A673 (cell line): ENCODE measurements at regions not wholly inside any gene's neighbourhood (a gene's known extent, or its start where the extent isn't known, plus 50 kb on each side); places are given as distances from the start of the nearest gene placed in this dataset.

Experiments
- BruUV-seq: library from RNA; stranded (reverse); fragments of 400-500 nt; replicated peaks from 2 replicates; lab custom pipeline; 2021; lab: Mats Ljungman, UMichigan
- CTCF ChIA-PET: fragments of 300-600 bp; sonication (Branson Sonifier 250); formaldehyde crosslinking; loops from one replicate; lab custom pipeline; 2022; ENCODE audit warnings: antibody characterized with exemption; lab: Charles Lee
- POLR2A ChIA-PET: fragments of 300-600 bp; sonication (Branson Sonifier 250); formaldehyde crosslinking; loops from one replicate; lab custom pipeline; 2022; ENCODE audit warnings: antibody characterized with exemption; ENCODE audit not compliant: low non-redundant PET; lab: Charles Lee
- DNase-seq: peaks from one replicate; pipeline ENCODE4 v3.0.0-alpha.2; 2015; ENCODE audit warnings: low spot score
- H3K27ac ChIP-seq: fragments of 200-600 bp; sonication (generic); 2 replicates; pipeline ENCODE4 v1.5.1; 2016; ENCODE audit warnings: mixed run types, low read depth, mild to moderate bottlenecking, mixed read lengths, antibody characterized with exemption, low read length; ENCODE audit not compliant: poor library complexity, severe bottlenecking
- H3K27me3 ChIP-seq: fragments of 200-600 bp; sonication (generic); replicated peaks from 2 replicates; pipeline ENCODE4 v1.6.1; 2017; ENCODE audit warnings: mixed run types, low read depth, mild to moderate bottlenecking, mixed read lengths, antibody characterized with exemption, low read length; ENCODE audit not compliant: insufficient read depth, poor library complexity
- H3K36me3 ChIP-seq: fragments of 200-600 bp; sonication (generic); 2 replicates; pipeline ENCODE4 v1.6.1; 2016; ENCODE audit warnings: mixed run types, mild to moderate bottlenecking, mixed read lengths, antibody characterized with exemption, low read length; ENCODE audit not compliant: insufficient read depth, poor library complexity, severe bottlenecking
- H3K4me1 ChIP-seq: fragments of 200-600 bp; sonication (generic); 2 replicates; pipeline ENCODE4 v1.6.1; 2017; ENCODE audit warnings: mixed run types, mild to moderate bottlenecking, mixed read lengths, antibody characterized with exemption, low read length; ENCODE audit not compliant: insufficient read depth, poor library complexity, severe bottlenecking
- H3K4me3 ChIP-seq: fragments of 200-600 bp; sonication (generic); 2 replicates; pipeline ENCODE4 v1.5.1; 2016; ENCODE audit warnings: low read depth, mixed run types, mild to moderate bottlenecking, mixed read lengths, low read length; ENCODE audit not compliant: poor library complexity, severe bottlenecking
- H3K9me3 ChIP-seq: fragments of 200-600 bp; sonication (generic); 2 replicates; pipeline ENCODE4 v1.6.1; 2016; ENCODE audit warnings: mixed run types, low read depth, mild to moderate bottlenecking, mixed read lengths, antibody characterized with exemption, low read length; ENCODE audit not compliant: poor library complexity, severe bottlenecking
- CTCF ChIP-seq: fragments of 300-800, 200-600 bp; sonication (generic); conservative IDR thresholded peaks from 2 replicates; pipeline ENCODE4 v1.5.1; 2017; ENCODE audit warnings: low read depth, mild to moderate bottlenecking, antibody characterized with exemption, low read length, moderate library complexity, mixed read lengths
- EZH2 ChIP-seq: fragments of 200-600 bp; sonication (generic); IDR thresholded peaks from 2 replicates; pipeline ENCODE4 v1.6.1; 2017; ENCODE audit warnings: borderline replicate concordance, low read depth, mild to moderate bottlenecking, mixed read lengths, antibody characterized with exemption, low read length; ENCODE audit not compliant: poor library complexity, severe bottlenecking
- intact Hi-C: fragments of 100-400 bp; cut with micrococcal nuclease; formaldehyde crosslinking; loops from one replicate; pipeline ENCODE4 v1.10.0; 2022; ENCODE audit not compliant: unreplicated experiment

- Histone ChIP-seq H3K9me3 (no peaks in the 10 kb centered on the region), H3K27me3 (peaks cover 7% of the 10 kb centered on the region), H3K36me3 (no peaks in the 10 kb centered on the region), H3K4me1 (no peaks in the 10 kb centered on the region), H3K4me3 (no peak overlapping the region), H3K27ac (no peak overlapping the region)
- DNase-seq, result no peak
- intact Hi-C loops, result no loop called here
- CTCF ChIA-PET, result no interaction called here
- TF ChIP-seq CTCF (no peak), EZH2 (no peak)
- no TSS peak for BruUV-seq
- POLR2A ChIA-PET, result no interaction called here
Observed at GRCh38 chr5:147998704-147999103, 65.1 kb upstream of the SPINK5 start.

- intact Hi-C loops, result no loop called here
- DNase-seq, result no peak
- peaks cover 20% of the 10 kb centered on the region for H3K27me3 ChIP-seq
- H3K4me1 ChIP-seq, result no peaks in the 10 kb centered on the region
- POLR2A ChIA-PET, result no interaction called here
- BruUV-seq, result no TSS peak
- CTCF ChIA-PET, result no interaction called here
- no peak overlapping the region for H3K4me3 ChIP-seq
- no peak overlapping the region for H3K27ac ChIP-seq
- no peak for TF ChIP-seq EZH2
- no peak for TF ChIP-seq CTCF
- no peaks in the 10 kb centered on the region for H3K9me3 ChIP-seq
- H3K36me3 ChIP-seq, result no peaks in the 10 kb centered on the region
Observed at GRCh38 chr5:147997486-147997885, 66.3 kb upstream of the SPINK5 start.

GRCh38 chr5:147996379-147996778, 67.4 kb upstream of the SPINK5 start:
- Histone ChIP-seq H3K9me3 (no peaks in the 10 kb centered on the region), H3K4me3 (no peak overlapping the region), H3K4me1 (no peaks in the 10 kb centered on the region), H3K27ac (no peak overlapping the region), H3K36me3 (no peaks in the 10 kb centered on the region), H3K27me3 (peaks cover 31% of the 10 kb centered on the region)
- ChIA-PET POLR2A (no interaction called here), CTCF (no interaction called here)
- no TSS peak for BruUV-seq
- intact Hi-C loops, result no loop called here
- no peak for DNase-seq
- TF ChIP-seq CTCF (peak; percentile 26; the same call in 1 of the 2 replicates), EZH2 (no peak)
